NCI-H2107 (cell line): ENCODE measurements at regions not wholly inside any gene's neighbourhood (a gene's known extent, or its start where the extent isn't known, plus 50 kb on each side); places are given as distances from the start of the nearest gene placed in this dataset.

Experiments used
- DNase-seq: peaks from one replicate; lab custom pipeline; 2025; lab: John Stamatoyannopoulos, UW

GRCh38 chr3:28816017-28816416 lies 464.9 kb upstream of the RBMS3 start:
- DNase-seq: no peak

GRCh38 chr3:28824316-28824715 lies 456.6 kb upstream of the RBMS3 start:
- no peak for DNase-seq

GRCh38 chr3:28826840-28827239 lies 454.0 kb upstream of the RBMS3 start:
- DNase-seq: no peak

GRCh38 chr3:28835249-28835648 lies 445.6 kb upstream of the RBMS3 start:
- DNase-seq: no peak

- DNase-seq: peak; percentile 3
These were observed 445.1 kb upstream of the RBMS3 start for GRCh38 chr3:28835751-28836150.

GRCh38 chr3:28836199-28836598 lies 444.7 kb upstream of the RBMS3 start:
- no peak for DNase-seq

GRCh38 chr3:28840976-28841376 lies 439.9 kb upstream of the RBMS3 start:
- DNase-seq: no peak

GRCh38 chr3:28841441-28841840 lies 439.4 kb upstream of the RBMS3 start:
- DNase-seq: no peak

- DNase-seq: no peak
These were observed 436.4 kb upstream of the RBMS3 start for GRCh38 chr3:28844298-28845005.

GRCh38 chr3:28845006-28845324 lies 435.9 kb upstream of the RBMS3 start:
- DNase-seq: no peak

- DNase-seq: no peak
These were observed 433.8 kb upstream of the RBMS3 start for GRCh38 chr3:28846971-28847478.

- DNase-seq: no peak
These were observed 433.1 kb upstream of the RBMS3 start for GRCh38 chr3:28847736-28848135.

- DNase-seq: no peak
These were observed 430.7 kb upstream of the RBMS3 start for GRCh38 chr3:28850186-28850585.

- no peak for DNase-seq
These were observed 427.0 kb upstream of the RBMS3 start for GRCh38 chr3:28853830-28854229.

GRCh38 chr3:28856796-28857195 lies 424.1 kb upstream of the RBMS3 start:
- no peak for DNase-seq

GRCh38 chr3:28859897-28860296 lies 421.0 kb upstream of the RBMS3 start:
- no peak for DNase-seq

- no peak for DNase-seq
These were observed 420.6 kb upstream of the RBMS3 start for GRCh38 chr3:28860307-28860706.

- no peak for DNase-seq
These were observed 417.7 kb upstream of the RBMS3 start for GRCh38 chr3:28863186-28863585.

GRCh38 chr3:28867836-28868235 lies 413.0 kb upstream of the RBMS3 start:
- DNase-seq: no peak

- no peak for DNase-seq
These were observed 412.0 kb upstream of the RBMS3 start for GRCh38 chr3:28868897-28869296.

- no peak for DNase-seq
These were observed 403.0 kb upstream of the RBMS3 start for GRCh38 chr3:28877912-28878311.

- DNase-seq: no peak
These were observed 390.5 kb upstream of the RBMS3 start for GRCh38 chr3:28890373-28890772.

- no peak for DNase-seq
These were observed 389.4 kb upstream of the RBMS3 start for GRCh38 chr3:28891485-28891884.

- DNase-seq: no peak
These were observed 380.6 kb upstream of the RBMS3 start for GRCh38 chr3:28900301-28900700.
